ENCODE measurements at regions not wholly inside any gene's neighbourhood (a gene's known extent, or its start where the extent isn't known, plus 50 kb on each side); places are given as distances from the start of the nearest gene placed in this dataset.

- peaks cover 69% of the 10 kb centered on the region for H3K27me3 Mint-ChIP-seq (ENCODE audit: low read depth)
Observed at GRCh38 chr21:33135925-33136324, 66.0 kb downstream of the OLIG1 start.

GRCh38 chr21:33136847-33137502 lies 67.0 kb downstream of the OLIG1 start:
- no peak for DNase-seq (ENCODE audit: low spot score in 2 of 2, unreplicated experiment in 2 of 2)
- TF ChIP-seq, protein P1, sequence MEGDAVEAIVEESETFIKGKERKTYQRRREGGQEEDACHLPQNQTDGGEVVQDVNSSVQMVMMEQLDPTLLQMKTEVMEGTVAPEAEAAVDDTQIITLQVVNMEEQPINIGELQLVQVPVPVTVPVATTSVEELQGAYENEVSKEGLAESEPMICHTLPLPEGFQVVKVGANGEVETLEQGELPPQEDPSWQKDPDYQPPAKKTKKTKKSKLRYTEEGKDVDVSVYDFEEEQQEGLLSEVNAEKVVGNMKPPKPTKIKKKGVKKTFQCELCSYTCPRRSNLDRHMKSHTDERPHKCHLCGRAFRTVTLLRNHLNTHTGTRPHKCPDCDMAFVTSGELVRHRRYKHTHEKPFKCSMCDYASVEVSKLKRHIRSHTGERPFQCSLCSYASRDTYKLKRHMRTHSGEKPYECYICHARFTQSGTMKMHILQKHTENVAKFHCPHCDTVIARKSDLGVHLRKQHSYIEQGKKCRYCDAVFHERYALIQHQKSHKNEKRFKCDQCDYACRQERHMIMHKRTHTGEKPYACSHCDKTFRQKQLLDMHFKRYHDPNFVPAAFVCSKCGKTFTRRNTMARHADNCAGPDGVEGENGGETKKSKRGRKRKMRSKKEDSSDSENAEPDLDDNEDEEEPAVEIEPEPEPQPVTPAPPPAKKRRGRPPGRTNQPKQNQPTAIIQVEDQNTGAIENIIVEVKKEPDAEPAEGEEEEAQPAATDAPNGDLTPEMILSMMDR (IDR thresholded peaks at IDR 0.05; ENCODE audit: unreplicated experiment) = no peak
- no peak overlapping the region for H3K4me3 Mint-ChIP-seq
- H3K9me3 Mint-ChIP-seq = no peaks in the 10 kb centered on the region
- H3K36me3 Mint-ChIP-seq = no peaks in the 10 kb centered on the region
- H3K27ac Mint-ChIP-seq = no peak overlapping the region
- H3K4me1 Mint-ChIP-seq = no peaks in the 10 kb centered on the region
- peaks cover 68% of the 10 kb centered on the region for H3K27me3 Mint-ChIP-seq (ENCODE audit: low read depth)

More at GRCh38 chr21:33135925-33136324, 66.0 kb downstream of the OLIG1 start:
- H3K9me3 Mint-ChIP-seq = no peaks in the 10 kb centered on the region
- TF ChIP-seq, protein P1 (IDR thresholded peaks at IDR 0.05; ENCODE audit: unreplicated experiment) = no peak
- H3K4me1 Mint-ChIP-seq = no peaks in the 10 kb centered on the region
- H3K36me3 Mint-ChIP-seq = no peaks in the 10 kb centered on the region
- DNase-seq (ENCODE audit: low spot score in 2 of 2, unreplicated experiment in 2 of 2) = no peak
- no peak overlapping the region for H3K4me3 Mint-ChIP-seq
- H3K27ac Mint-ChIP-seq = no peak overlapping the region

GRCh38 chr21:33139084-33139483 lies 69.1 kb downstream of the OLIG1 start:
- H3K27me3 Mint-ChIP-seq (ENCODE audit: low read depth) = peaks cover 61% of the 10 kb centered on the region
- TF ChIP-seq, protein P1 (IDR thresholded peaks at IDR 0.05; ENCODE audit: unreplicated experiment) = no peak
- no peak overlapping the region for H3K4me3 Mint-ChIP-seq
- no peak overlapping the region for H3K27ac Mint-ChIP-seq
- DNase-seq (ENCODE audit: low spot score in 2 of 2, unreplicated experiment in 2 of 2) = no peak
- H3K36me3 Mint-ChIP-seq = no peaks in the 10 kb centered on the region
- H3K9me3 Mint-ChIP-seq = no peaks in the 10 kb centered on the region
- H3K4me1 Mint-ChIP-seq = no peaks in the 10 kb centered on the region

DNA sequence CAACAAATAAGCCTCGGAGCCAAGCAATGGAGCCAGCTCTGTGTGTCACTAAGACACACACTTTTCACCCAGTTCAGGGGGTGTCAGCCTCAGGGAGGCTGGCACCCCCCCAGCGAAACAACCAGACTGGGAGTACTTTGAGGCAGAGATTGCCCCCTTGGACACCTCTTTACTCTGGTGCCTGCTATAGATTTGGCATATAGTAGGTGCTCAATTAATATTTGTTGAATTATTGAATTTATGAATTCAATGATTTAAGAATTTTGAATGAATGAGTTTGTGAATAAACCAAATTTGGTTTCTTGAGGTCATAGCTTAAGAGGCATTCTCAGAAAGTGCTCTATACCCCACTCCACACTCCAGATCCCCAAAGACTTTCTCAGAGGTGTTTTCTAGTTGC lies 70.3 kb downstream of the OLIG1 start:
- H3K4me1 Mint-ChIP-seq = no peaks in the 10 kb centered on the region
- H3K4me3 Mint-ChIP-seq = no peak overlapping the region
- H3K9me3 Mint-ChIP-seq = no peaks in the 10 kb centered on the region
- H3K27me3 Mint-ChIP-seq (ENCODE audit: low read depth) = peaks cover 61% of the 10 kb centered on the region
- no peak overlapping the region for H3K27ac Mint-ChIP-seq
- H3K36me3 Mint-ChIP-seq = no peaks in the 10 kb centered on the region
- no peak for DNase-seq (ENCODE audit: low spot score in 2 of 2, unreplicated experiment in 2 of 2)
- TF ChIP-seq, protein P1 (IDR thresholded peaks at IDR 0.05; ENCODE audit: unreplicated experiment) = no peak

DNA sequence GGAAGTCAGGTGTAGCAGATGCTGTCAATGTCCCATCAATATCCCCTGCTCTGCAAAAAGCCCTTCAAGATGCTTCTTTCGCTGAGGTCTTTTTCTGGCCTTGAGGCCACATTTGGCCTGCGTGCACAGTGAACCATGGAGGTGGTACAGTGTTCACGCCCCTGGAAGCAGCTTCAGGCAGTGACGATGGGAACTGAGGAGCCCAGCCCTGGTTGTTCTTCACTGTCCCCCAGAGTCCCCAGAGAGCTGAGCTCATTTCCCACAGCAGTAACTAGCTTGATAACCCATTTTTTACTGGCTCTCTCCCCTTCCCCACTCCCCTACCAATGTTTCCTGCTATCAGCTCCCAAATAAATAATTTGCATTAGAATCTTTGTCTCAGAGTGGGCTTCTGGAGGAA lies 76.5 kb downstream of the OLIG1 start:
- no peaks in the 10 kb centered on the region for H3K9me3 Mint-ChIP-seq
- no peaks in the 10 kb centered on the region for H3K4me1 Mint-ChIP-seq
- no peak for DNase-seq (ENCODE audit: low spot score in 2 of 2, unreplicated experiment in 2 of 2)
- TF ChIP-seq, protein P1 (IDR thresholded peaks at IDR 0.05; ENCODE audit: unreplicated experiment) = no peak
- H3K4me3 Mint-ChIP-seq = no peak overlapping the region
- H3K27ac Mint-ChIP-seq = no peak overlapping the region
- H3K27me3 Mint-ChIP-seq (ENCODE audit: low read depth) = peaks cover 72% of the 10 kb centered on the region
- H3K36me3 Mint-ChIP-seq = no peaks in the 10 kb centered on the region
